ENCODE measurements at regions not wholly inside any gene's neighbourhood (a gene's known extent, or its start where the extent isn't known, plus 50 kb on each side); places are given as distances from the start of the nearest gene placed in this dataset.

DNA sequence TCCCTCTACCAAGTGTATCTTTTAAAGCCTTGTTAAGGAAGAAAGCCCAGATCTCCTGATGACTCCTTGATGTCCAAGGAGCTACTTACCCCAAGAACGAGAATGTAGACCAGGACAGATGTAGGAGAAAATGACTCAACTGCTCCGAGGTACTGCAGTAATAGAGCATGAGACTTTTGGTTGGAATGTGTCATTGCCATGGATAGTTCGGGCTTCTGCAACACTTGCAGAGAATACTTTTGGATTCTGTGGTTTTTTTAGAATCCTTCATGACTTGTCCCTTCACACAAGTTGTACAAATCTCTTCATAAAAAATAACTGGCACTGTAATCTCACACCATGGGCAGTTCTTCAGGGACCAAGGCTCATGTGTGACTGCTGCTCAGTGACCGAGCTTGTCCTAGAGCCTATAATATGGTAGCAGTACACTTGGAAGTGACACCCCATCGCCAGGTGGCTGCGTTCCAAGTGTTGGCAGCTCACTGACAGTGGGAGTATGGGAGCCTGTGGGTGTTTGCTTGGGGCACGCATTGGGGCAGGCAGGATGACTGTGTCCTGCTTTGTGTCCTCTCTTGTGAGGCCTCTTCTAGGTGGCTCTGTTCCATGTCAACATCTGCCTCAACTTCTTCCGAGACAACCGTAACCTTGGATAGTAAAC, 87.9 kb upstream of the WDR1 start:
- Histone ChIP-seq H3K27ac (no peak overlapping the region), H3K4me1 (no peaks in the 10 kb centered on the region), H3K4me3 (no peak overlapping the region), H3K36me3 (no peaks in the 10 kb centered on the region), H3K9me3 (no peaks in the 10 kb centered on the region), H3K27me3 (no peaks in the 10 kb centered on the region)
- ATAC-seq (no peak), DNase-seq (peak in 1 of 4 donors; percentile 47)
- intact Hi-C loops (cut with DNase I) = no loop called here
- TF ChIP-seq, protein P1, sequence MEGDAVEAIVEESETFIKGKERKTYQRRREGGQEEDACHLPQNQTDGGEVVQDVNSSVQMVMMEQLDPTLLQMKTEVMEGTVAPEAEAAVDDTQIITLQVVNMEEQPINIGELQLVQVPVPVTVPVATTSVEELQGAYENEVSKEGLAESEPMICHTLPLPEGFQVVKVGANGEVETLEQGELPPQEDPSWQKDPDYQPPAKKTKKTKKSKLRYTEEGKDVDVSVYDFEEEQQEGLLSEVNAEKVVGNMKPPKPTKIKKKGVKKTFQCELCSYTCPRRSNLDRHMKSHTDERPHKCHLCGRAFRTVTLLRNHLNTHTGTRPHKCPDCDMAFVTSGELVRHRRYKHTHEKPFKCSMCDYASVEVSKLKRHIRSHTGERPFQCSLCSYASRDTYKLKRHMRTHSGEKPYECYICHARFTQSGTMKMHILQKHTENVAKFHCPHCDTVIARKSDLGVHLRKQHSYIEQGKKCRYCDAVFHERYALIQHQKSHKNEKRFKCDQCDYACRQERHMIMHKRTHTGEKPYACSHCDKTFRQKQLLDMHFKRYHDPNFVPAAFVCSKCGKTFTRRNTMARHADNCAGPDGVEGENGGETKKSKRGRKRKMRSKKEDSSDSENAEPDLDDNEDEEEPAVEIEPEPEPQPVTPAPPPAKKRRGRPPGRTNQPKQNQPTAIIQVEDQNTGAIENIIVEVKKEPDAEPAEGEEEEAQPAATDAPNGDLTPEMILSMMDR (IDR thresholded peaks at IDR 0.05) = no peak

DNA sequence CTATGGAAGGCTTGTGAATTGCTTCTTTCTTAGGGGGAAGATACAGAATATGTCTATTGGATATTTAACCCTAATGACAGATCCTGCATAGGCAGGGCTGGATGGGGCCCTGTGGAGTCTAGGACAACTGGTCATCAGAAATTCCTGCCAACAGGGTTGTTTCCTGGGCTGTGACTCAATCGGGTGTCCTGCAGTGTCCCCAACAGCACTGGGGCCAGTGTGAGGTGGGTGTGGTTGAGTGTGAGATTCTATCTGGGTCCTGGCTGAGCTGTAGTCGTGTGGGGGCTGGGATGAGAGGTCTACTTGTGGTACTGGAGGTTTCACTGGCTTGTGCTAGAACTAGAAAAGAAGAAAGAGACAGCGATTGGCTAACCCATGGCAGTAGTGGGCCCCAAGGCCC, 87.3 kb upstream of the WDR1 start:
- no peaks in the 10 kb centered on the region for H3K4me1 ChIP-seq
- H3K27ac ChIP-seq = no peak overlapping the region
- no peaks in the 10 kb centered on the region for H3K36me3 ChIP-seq
- no peaks in the 10 kb centered on the region for H3K9me3 ChIP-seq
- H3K27me3 ChIP-seq = no peaks in the 10 kb centered on the region
- intact Hi-C loops (cut with DNase I) = no loop called here
- DNase-seq = no peak
- no peak for ATAC-seq
- TF ChIP-seq, protein P1 (IDR thresholded peaks at IDR 0.05) = no peak
- H3K4me3 ChIP-seq = no peak overlapping the region

DNA sequence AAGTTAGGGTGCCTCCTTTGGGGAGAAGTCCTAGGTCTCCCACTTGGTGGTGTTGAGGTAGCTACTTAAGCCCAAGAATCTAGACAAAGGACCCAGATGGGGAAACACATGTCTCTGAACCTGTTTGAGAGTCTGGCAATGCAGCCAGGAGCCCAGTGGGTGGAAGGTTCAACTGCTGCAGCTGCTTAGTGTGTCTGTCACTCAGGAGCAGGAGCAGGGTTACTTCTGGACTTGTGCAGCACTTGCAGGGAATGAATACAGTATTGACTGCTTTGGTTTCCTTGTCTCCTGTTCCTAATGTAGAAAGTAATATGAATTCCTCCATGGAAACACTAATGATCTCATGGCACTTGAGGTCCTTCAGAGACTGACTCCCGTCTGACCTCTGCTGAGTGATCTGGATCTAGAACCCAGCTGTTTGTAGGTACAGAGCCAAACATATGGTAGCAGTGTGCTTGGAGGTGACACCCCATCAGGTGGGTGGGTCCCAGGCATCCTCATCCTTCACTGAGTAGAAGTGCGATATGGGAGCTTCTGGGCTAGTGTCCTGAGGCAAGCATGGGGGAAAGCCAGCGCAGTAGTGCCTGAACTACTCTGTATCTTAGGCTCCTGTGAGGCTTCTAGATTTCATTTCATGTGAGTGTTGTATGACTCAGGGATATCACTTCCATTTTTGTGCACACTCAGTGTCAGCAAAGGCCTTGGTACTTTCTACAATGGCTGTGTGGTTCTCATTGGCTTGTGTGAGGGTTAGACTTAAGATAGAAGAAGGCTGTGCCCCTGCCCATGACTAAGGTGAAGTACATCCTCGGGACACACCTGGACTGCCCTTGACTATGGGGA, 85.0 kb upstream of the WDR1 start:
- H3K36me3 ChIP-seq = no peaks in the 10 kb centered on the region
- no peaks in the 10 kb centered on the region for H3K27me3 ChIP-seq
- no peaks in the 10 kb centered on the region for H3K4me1 ChIP-seq
- ATAC-seq = no peak
- TF ChIP-seq, protein P1 (IDR thresholded peaks at IDR 0.05) = no peak
- H3K4me3 ChIP-seq = no peak overlapping the region
- H3K9me3 ChIP-seq = no peaks in the 10 kb centered on the region
- no peak for DNase-seq
- H3K27ac ChIP-seq = no peak overlapping the region
- intact Hi-C loops (cut with DNase I) = no loop called here

DNA sequence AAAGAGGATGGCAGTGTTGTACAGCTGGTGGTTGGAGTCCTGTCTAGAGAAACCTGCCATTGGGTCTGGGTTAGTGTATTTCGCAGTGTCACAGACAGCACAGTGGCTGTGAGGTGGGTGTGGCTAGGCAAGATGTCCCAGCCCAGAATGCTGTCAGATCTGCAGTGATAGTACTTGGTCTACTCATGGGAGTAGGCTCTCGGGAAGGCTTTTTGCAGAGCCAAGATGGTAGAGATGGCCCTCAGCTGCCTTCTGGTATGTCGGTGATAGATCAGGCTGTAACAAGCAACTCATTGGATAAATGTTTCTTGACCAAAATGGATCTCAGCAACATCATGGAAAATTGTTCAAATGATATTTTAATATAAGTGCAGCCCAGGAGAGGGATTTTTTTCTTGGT, 84.3 kb upstream of the WDR1 start:
- DNase-seq = no peak
- Histone ChIP-seq H3K36me3 (no peaks in the 10 kb centered on the region), H3K27me3 (no peaks in the 10 kb centered on the region), H3K4me1 (no peaks in the 10 kb centered on the region), H3K9me3 (no peaks in the 10 kb centered on the region), H3K4me3 (no peak overlapping the region), H3K27ac (no peak overlapping the region)
- no peak for ATAC-seq
- intact Hi-C loops (cut with DNase I) = no loop called here
- TF ChIP-seq, protein P1 (IDR thresholded peaks at IDR 0.05) = no peak

DNA sequence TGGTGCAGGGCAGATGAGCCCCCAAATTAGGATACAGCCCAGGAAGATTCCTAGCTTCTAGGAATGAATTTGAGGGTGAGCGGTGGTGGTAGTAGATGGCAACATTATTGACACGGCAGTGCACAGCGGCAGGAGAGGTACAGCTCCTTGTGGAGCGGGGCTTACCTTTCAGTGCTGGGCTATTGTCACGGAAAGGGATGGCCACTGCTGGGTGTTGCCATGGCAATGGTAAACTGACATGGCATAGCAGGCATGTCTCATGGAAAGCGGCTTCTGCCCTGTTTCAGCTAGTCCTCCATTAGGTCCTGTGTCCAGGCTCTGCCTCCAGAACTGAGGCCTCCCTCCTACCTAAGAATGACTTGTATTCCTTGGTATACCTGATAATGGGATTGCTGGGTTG, 81.8 kb upstream of the WDR1 start:
- no peaks in the 10 kb centered on the region for H3K27me3 ChIP-seq
- H3K4me1 ChIP-seq = no peaks in the 10 kb centered on the region
- TF ChIP-seq, protein P1 (IDR thresholded peaks at IDR 0.05) = no peak
- ATAC-seq (no peak), DNase-seq (no peak)
- H3K27ac ChIP-seq = no peak overlapping the region
- no peaks in the 10 kb centered on the region for H3K9me3 ChIP-seq
- no peak overlapping the region for H3K4me3 ChIP-seq
- H3K36me3 ChIP-seq = no peaks in the 10 kb centered on the region
- intact Hi-C loops (cut with DNase I) = no loop called here

All from left lung (tissue), 4 donors.